GM12878 (cell line): ENCODE measurements at regions not wholly inside any gene's neighbourhood (a gene's known extent, or its start where the extent isn't known, plus 50 kb on each side); places are given as distances from the start of the nearest gene placed in this dataset.

Experiments used
- MXI1 ChIP-seq: fragments of 150-350 bp; IDR thresholded peaks from 2 replicates; pipeline ENCODE4 v1.6.1; 2011; ENCODE audit warnings: low read depth, mild to moderate bottlenecking, inconsistent platforms, low read length, improper control_type of control experiment
- ZNF274 ChIP-seq: IDR thresholded peaks from one replicate; pipeline ENCODE4 v1.8.0; 2011; ENCODE audit not compliant: insufficient read length, insufficient read depth

DNA sequence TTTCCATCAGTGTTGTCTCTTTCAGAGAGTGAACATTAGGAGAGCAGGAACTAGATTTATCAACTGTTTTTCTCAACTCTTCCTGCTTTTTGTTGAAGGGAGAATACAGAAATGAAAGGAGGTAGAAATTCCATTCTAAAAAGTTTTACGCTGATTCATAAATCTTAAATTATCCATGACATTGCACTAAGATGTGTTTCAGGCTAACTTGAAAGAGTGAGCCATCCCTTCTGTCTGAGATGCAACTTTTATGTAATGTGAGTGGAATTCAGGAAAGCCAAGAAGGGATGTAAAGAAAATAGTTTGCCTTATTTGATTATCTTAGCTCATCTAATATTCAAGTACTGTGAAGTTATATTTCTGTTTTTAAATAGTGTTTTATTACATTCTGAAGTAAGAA, 349.5 kb upstream of the RGS6 start:
- no peak for TF ChIP-seq ZNF274
- TF ChIP-seq MXI1: no peak
